Thyroid gland (tissue), 4 donors: ENCODE measurements at regions not wholly inside any gene's neighbourhood (a gene's known extent, or its start where the extent isn't known, plus 50 kb on each side); places are given as distances from the start of the nearest gene placed in this dataset.

Experiments
- DNase-seq, 2 donors: peaks; one replicate each; pipeline ENCODE4 v3.0.0-alpha.2; 2019
- H3K27ac ChIP-seq, 3 donors: fragments of 200-600 bp; sonication (generic); 1 replicate in 2 of 3; 2 replicates in 1 of 3; pipeline ENCODE4 v1.5.1; 2016 to 2019; ENCODE audit warnings: mild to moderate bottlenecking in 1 of 3, moderate library complexity in 1 of 3
- H3K27me3 ChIP-seq: fragments of 200-600 bp; sonication (generic); one replicate; pipeline ENCODE4 v1.5.1; 2019
- H3K36me3 ChIP-seq, 2 donors: fragments of 200-600 bp; sonication (generic); one replicate each; pipeline ENCODE4 v1.5.1; 2016 to 2019
- H3K4me1 ChIP-seq, 2 donors: fragments of 200-600 bp; sonication (generic); one replicate each; pipeline ENCODE4 v1.5.1; 2017 to 2019
- H3K4me3 ChIP-seq, 3 donors: fragments of 200-600 bp; sonication (generic); replicated peaks in 1 of 3; 1 replicate in 2 of 3; 2 replicates in 1 of 3; pipeline ENCODE4 v1.5.1; 2016; ENCODE audit warnings: mild to moderate bottlenecking in 1 of 3
- H3K9me3 ChIP-seq: fragments of 200-600 bp; sonication (generic); one replicate; pipeline ENCODE4 v1.5.1; 2017
- POLR2A ChIP-seq, 2 donors: fragments of 450-650 bp; IDR thresholded peaks; one replicate each; pipeline ENCODE4 v1.6.1; 2017; ENCODE audit warnings: antibody characterized with exemption in 2 of 2, mild to moderate bottlenecking in 2 of 2, moderate library complexity in 1 of 2
- WGBS, 2 donors: methylation state at CpG; one replicate each; pipeline ENCODE4 v1.1.5; 2017; 5-methylcytosine and 5-hydroxymethylcytosine counted together
- intact Hi-C: fragments of 100-400 bp; cut with DNase I; formaldehyde crosslinking; loops from one replicate; pipeline ENCODE4 v1.15.1; 2023
- TF ChIP-seq, protein P1 (sequence below), 6 experiments: fragments of 200-600 bp in 3 of 6; fragments of 450-650 bp in 3 of 6; sonication (generic) in 3 of 6; IDR thresholded peaks; one replicate each; pipeline ENCODE4 v1.5.1; 2016 to 2019; ENCODE audit warnings: antibody characterized with exemption in 6 of 6, mild to moderate bottlenecking in 2 of 6, inconsistent platforms in 1 of 6, moderate library complexity in 1 of 6

DNA sequence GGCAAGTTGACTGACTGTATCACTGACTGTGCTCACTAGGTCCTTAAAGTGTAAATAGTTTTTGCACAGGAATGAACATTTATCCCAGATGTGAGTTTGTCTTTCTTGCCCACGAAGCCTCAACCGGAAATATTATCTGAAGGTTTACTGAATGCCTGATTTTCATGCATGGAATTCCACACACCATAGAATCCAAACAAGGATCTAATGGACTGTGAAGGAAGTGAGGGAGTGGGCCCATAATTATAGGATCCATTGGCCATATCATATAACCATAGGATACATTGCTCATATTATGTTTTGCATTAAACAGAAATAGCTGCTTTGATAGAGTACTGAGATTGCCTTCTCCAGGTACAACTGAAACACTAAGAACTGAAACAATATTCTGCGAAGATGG is 1057.2 kb upstream of the EDIL3 start:
- DNase-seq, result no peak
- H3K36me3 ChIP-seq, result no peaks in the 10 kb centered on the region
- H3K9me3 ChIP-seq, result no peaks in the 10 kb centered on the region
- no peaks in the 10 kb centered on the region for H3K4me1 ChIP-seq
- intact Hi-C loops, result no loop called here
- no peaks in the 10 kb centered on the region for H3K27me3 ChIP-seq
- 91 to 98% methylated on average over 3 of the region's 3 CpGs for WGBS, 2 donors
- no peak overlapping the region for H3K27ac ChIP-seq
- no peak overlapping the region for H3K4me3 ChIP-seq
- no peak for TF ChIP-seq POLR2A (IDR thresholded peaks at IDR 0.05)
- TF ChIP-seq, protein P1, sequence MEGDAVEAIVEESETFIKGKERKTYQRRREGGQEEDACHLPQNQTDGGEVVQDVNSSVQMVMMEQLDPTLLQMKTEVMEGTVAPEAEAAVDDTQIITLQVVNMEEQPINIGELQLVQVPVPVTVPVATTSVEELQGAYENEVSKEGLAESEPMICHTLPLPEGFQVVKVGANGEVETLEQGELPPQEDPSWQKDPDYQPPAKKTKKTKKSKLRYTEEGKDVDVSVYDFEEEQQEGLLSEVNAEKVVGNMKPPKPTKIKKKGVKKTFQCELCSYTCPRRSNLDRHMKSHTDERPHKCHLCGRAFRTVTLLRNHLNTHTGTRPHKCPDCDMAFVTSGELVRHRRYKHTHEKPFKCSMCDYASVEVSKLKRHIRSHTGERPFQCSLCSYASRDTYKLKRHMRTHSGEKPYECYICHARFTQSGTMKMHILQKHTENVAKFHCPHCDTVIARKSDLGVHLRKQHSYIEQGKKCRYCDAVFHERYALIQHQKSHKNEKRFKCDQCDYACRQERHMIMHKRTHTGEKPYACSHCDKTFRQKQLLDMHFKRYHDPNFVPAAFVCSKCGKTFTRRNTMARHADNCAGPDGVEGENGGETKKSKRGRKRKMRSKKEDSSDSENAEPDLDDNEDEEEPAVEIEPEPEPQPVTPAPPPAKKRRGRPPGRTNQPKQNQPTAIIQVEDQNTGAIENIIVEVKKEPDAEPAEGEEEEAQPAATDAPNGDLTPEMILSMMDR (IDR thresholded peaks at IDR 0.05), result no peak

DNA sequence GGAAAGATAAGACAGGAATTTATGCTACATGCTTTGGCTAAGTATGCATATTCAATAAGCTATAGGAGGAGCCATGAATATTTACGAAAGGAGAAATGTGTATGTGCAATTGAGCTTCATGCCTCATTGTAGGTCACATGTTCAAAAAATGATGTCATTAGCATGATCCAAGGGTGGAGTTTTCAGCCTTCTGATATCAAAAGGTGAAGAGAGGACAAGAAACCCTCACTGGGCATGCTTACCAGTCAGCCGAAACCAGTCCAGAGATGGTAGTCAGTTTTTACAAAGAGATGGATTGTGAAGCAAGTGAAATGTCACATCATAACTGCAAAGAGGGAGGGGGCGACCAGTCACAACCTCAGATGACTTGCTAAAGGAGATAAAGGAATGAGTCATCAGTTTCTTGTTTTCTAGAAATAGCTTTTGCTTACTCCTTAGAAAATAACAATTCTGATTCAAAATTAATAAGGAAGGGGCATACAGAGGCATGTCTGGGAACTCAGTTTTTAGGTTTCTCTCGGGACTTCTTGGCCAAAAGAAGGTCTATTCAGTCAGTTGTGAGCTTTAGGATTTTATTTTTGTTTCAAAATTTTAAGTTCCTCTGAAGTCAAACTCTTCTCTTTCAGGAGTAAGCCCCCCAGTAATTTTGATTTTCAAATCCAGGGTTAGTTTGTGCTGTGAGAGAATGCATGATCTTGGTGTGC is 1067.8 kb upstream of the EDIL3 start:
- Histone ChIP-seq H3K27ac (no peak overlapping the region), H3K36me3 (no peaks in the 10 kb centered on the region), H3K27me3 (no peaks in the 10 kb centered on the region), H3K9me3 (no peaks in the 10 kb centered on the region), H3K4me1 (no peaks in the 10 kb centered on the region), H3K4me3 (no peak overlapping the region)
- intact Hi-C loops, result no loop called here
- TF ChIP-seq POLR2A (IDR thresholded peaks at IDR 0.05), result no peak
- TF ChIP-seq, protein P1 (IDR thresholded peaks at IDR 0.05), result no peak
- DNase-seq, result no peak
- WGBS, 2 donors, result 91 to 93% methylated on average over 4 of the region's 4 CpGs

DNA sequence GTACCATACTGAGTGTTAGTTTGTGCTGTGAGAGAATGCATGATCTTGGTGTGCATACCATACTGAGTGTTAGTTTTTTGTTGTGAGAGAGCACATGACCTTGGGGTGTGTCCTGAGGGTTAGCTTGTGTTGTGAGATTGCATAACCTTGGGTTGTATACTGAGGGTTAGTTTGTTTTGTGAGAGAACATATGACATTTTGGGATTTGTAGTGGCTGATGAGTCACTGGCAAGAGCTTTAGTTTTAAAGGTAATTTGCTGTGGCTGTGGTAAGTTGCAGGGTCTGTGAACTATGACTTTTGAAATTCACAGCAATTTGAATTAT is 1068.3 kb upstream of the EDIL3 start:
- Histone ChIP-seq H3K27me3 (no peaks in the 10 kb centered on the region), H3K9me3 (no peaks in the 10 kb centered on the region), H3K36me3 (no peaks in the 10 kb centered on the region), H3K27ac (no peak overlapping the region), H3K4me1 (no peaks in the 10 kb centered on the region), H3K4me3 (no peak overlapping the region)
- no peak for DNase-seq
- intact Hi-C loops, result no loop called here
- TF ChIP-seq, protein P1 (IDR thresholded peaks at IDR 0.05), result no peak
- no peak for TF ChIP-seq POLR2A (IDR thresholded peaks at IDR 0.05)

DNA sequence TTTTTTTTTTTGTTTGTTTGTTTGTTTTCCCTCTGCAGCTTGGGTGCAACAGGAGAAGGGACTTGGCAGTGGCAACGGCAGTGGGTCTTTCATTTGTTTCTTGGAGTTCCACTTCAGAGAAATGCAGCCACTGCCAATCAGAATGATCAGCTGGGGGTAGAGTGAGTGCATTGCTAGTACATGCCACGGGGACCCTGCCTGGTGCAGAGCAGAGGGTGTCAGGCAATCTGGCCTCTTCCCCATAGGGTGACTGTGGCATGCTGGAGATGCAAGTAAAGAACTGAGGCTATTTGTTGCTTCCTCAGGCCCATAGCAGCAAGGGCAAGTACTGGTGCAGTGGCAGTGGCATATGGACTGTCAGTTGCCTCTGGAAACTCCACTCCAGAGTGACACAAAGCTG is 1073.6 kb upstream of the EDIL3 start:
- intact Hi-C loops, result no loop called here
- no peaks in the 10 kb centered on the region for H3K36me3 ChIP-seq
- 54 to 69% methylated on average over 2 of the region's 2 CpGs for WGBS, 2 donors

DNA sequence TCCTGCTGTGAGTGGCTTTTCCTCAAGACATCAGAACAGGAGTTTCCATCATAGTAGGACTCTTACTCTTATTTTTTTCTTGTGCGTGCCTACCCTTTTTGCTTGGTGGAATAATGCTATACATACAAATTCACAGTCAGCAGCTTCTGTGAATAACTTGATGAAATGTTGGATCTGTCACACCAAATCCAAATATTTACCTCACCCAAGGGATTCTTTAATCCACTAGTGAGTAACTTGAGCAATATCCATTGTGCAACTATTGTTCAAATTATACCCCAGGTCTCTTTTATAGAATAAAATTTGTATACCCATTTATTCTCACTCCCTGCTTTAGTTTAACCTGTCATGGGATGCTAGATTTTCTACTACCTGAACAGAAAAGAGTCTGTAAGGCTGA is 1078.3 kb upstream of the EDIL3 start:
- H3K4me3 ChIP-seq, result no peak overlapping the region
- H3K27ac ChIP-seq, result no peak overlapping the region
- no peak for TF ChIP-seq POLR2A (IDR thresholded peaks at IDR 0.05)
- TF ChIP-seq, protein P1 (IDR thresholded peaks at IDR 0.05), result no peak
- no peaks in the 10 kb centered on the region for H3K36me3 ChIP-seq
- H3K27me3 ChIP-seq, result no peaks in the 10 kb centered on the region
- WGBS, 2 donors, result 96 to 100% methylated on average over 1 of the region's 1 CpG
- no peaks in the 10 kb centered on the region for H3K4me1 ChIP-seq
- DNase-seq, result no peak
- H3K9me3 ChIP-seq, result no peaks in the 10 kb centered on the region
- intact Hi-C loops, result no loop called here

More for the DNA sequence above, 1073.6 kb upstream of the EDIL3 start:
- TF ChIP-seq, protein P1 (IDR thresholded peaks at IDR 0.05), result no peak
- no peak for TF ChIP-seq POLR2A (IDR thresholded peaks at IDR 0.05)
- Histone ChIP-seq H3K9me3 (no peaks in the 10 kb centered on the region), H3K27ac (no peak overlapping the region), H3K27me3 (no peaks in the 10 kb centered on the region), H3K4me3 (no peak overlapping the region), H3K4me1 (no peaks in the 10 kb centered on the region)
- no peak for DNase-seq
